SK-N-SH (cell line): ENCODE measurements at regions not wholly inside any gene's neighbourhood (a gene's known extent, or its start where the extent isn't known, plus 50 kb on each side); places are given as distances from the start of the nearest gene placed in this dataset.

Source experiments
- CTCF ChIA-PET: fragments of 300-600, 350-600 bp; formaldehyde crosslinking; extraction: SDS; loops from one replicate; lab custom pipeline; 2021; lab: Yijun Ruan, JAX
- POLR2A ChIA-PET: fragments of 350-600 bp; sonication (Branson Sonifier 250); formaldehyde crosslinking; extraction: SDS; loops from one replicate; lab custom pipeline; 2020; ENCODE audit warnings: antibody characterized with exemption, inconsistent platforms; lab: Yijun Ruan, JAX
- DNase-seq: peaks from one replicate; pipeline ENCODE4 v3.0.0; 2012
- H2AFZ ChIP-seq: fragments of 200-600 bp; sonication (generic); 2 replicates; pipeline ENCODE4 v1.8.1; 2016; ENCODE audit warnings: antibody characterized with exemption, mild to moderate bottlenecking, low read depth
- H3F3A ChIP-seq: fragments of 200-600 bp; sonication (generic); replicated peaks from 2 replicates; pipeline ENCODE3; 2016; ENCODE audit warnings: antibody characterized with exemption, mild to moderate bottlenecking; ENCODE audit not compliant: insufficient read depth
- H3K27ac ChIP-seq, 2 experiments: fragments of 200-500 bp in 1 of 2; fragments of 200-600 bp in 1 of 2; sonication (Bioruptor generic) in 1 of 2; sonication (generic), shearing (Covaris generic) in 1 of 2; 2 replicates each; pipeline versions ENCODE4 v1.5.1 to v1.6.1; 2014 to 2016; ENCODE audit warnings: low read depth in 2 of 2, inconsistent platforms in 1 of 2, low read length in 1 of 2, mild to moderate bottlenecking in 1 of 2, mixed read lengths in 1 of 2
- H3K27me3 ChIP-seq: fragments of 200-600 bp; sonication (generic), shearing (Covaris generic); 2 replicates; pipeline ENCODE4 v1.6.1; 2016; ENCODE audit warnings: mixed run types; ENCODE audit not compliant: insufficient read depth
- H3K36me3 ChIP-seq, 2 experiments: fragments of 200-500 bp in 1 of 2; fragments of 200-600 bp in 1 of 2; sonication (Bioruptor generic) in 1 of 2; sonication (generic) in 1 of 2; replicated peaks in 1 of 2; 2 replicates each; pipeline versions ENCODE3 to v1.5.1; 2014 to 2016; ENCODE audit warnings: low read length in 1 of 2, mild to moderate bottlenecking in 1 of 2; ENCODE audit not compliant: insufficient read depth in 2 of 2, control insufficient read depth in 1 of 2
- H3K4me1 ChIP-seq, 2 experiments: fragments of 200-500 bp in 1 of 2; fragments of 200-600 bp in 1 of 2; sonication (Bioruptor generic) in 1 of 2; sonication (generic), shearing (Covaris generic) in 1 of 2; 2 replicates each; pipeline versions ENCODE4 v1.5.1 to v1.6.1; 2014 to 2016; ENCODE audit warnings: low read depth in 1 of 2, low read length in 1 of 2, mixed run types in 1 of 2; ENCODE audit not compliant: insufficient read depth in 2 of 2, control insufficient read depth in 1 of 2
- H3K4me2 ChIP-seq: fragments of 200-600 bp; sonication (generic), shearing (Covaris generic); 2 replicates; pipeline ENCODE4 v1.6.1; 2017; ENCODE audit warnings: mixed run types
- H3K4me3 ChIP-seq, 2 experiments: fragments of 200-500 bp in 1 of 2; fragments of 200-600 bp in 1 of 2; sonication (Bioruptor generic) in 1 of 2; sonication (generic), shearing (Covaris generic) in 1 of 2; 2 replicates each; pipeline versions ENCODE4 v1.5.1 to v1.8.1; 2014 to 2016; ENCODE audit warnings: low read depth in 2 of 2, inconsistent platforms in 1 of 2, low read length in 1 of 2, mild to moderate bottlenecking in 1 of 2, mixed read lengths in 1 of 2, moderate library complexity in 1 of 2
- H3K79me2 ChIP-seq: fragments of 200-600 bp; sonication (generic); 2 replicates; pipeline ENCODE4 v1.8.1; 2017; ENCODE audit warnings: mild to moderate bottlenecking; ENCODE audit not compliant: insufficient read depth
- H3K9ac ChIP-seq: fragments of 200-600 bp; sonication (generic); 2 replicates; pipeline ENCODE4 v1.6.1; 2017; ENCODE audit warnings: mixed run types
- H3K9me2 ChIP-seq: fragments of 200-600 bp; sonication (generic); 2 replicates; pipeline ENCODE4 v1.6.1; 2017; ENCODE audit warnings: mixed run types
- H3K9me3 ChIP-seq: fragments of 200-600 bp; sonication (generic); 2 replicates; pipeline ENCODE4 v1.6.1; 2017; ENCODE audit warnings: mixed run types, mild to moderate bottlenecking, moderate library complexity
- H4K20me1 ChIP-seq: fragments of 200-600 bp; sonication (generic); 2 replicates; pipeline ENCODE4 v1.6.1; 2017; ENCODE audit warnings: mild to moderate bottlenecking, mixed run types; ENCODE audit not compliant: insufficient read depth
- CHD2 ChIP-seq: fragments of 150-350 bp; IDR thresholded peaks from 2 replicates; pipeline ENCODE4 v1.6.1; 2018; ENCODE audit warnings: low read length; ENCODE audit not compliant: partially characterized antibody
- CTCF ChIP-seq: fragments of 200-600 bp; sonication (generic); IDR thresholded peaks from 2 replicates; pipeline ENCODE4 v1.6.1; 2017; ENCODE audit warnings: antibody characterized with exemption, mild to moderate bottlenecking, moderate library complexity
- EP300 ChIP-seq, 2 experiments: IDR thresholded peaks; 2 replicates each; pipeline versions ENCODE4 v1.4.0 to v1.6.1; 2012; ENCODE audit warnings: borderline replicate concordance in 1 of 2, low read depth in 1 of 2, low read length in 1 of 2
- FOSL2 ChIP-seq: IDR thresholded peaks from 2 replicates; pipeline ENCODE4 v1.4.0; 2012; ENCODE audit warnings: low read depth, mild to moderate bottlenecking, moderate library complexity, borderline replicate concordance
- FOXJ3 ChIP-seq: sonication (generic); formaldehyde crosslinking; IDR thresholded peaks from 2 replicates; pipeline ENCODE4 v1.5.1; 2020; ENCODE audit warnings: mild to moderate bottlenecking, missing genetic modification reagents
- GATA2 ChIP-seq: sonication (generic); formaldehyde crosslinking; IDR thresholded peaks from 2 replicates; pipeline ENCODE4 v1.5.0; 2020; ENCODE audit warnings: mild to moderate bottlenecking, missing genetic modification reagents
- IRF3 ChIP-seq: fragments of 150-350 bp; IDR thresholded peaks from 2 replicates; pipeline ENCODE4 v1.6.1; 2016; ENCODE audit warnings: mild to moderate bottlenecking, low read depth, low read length
- JUND ChIP-seq: IDR thresholded peaks from 2 replicates; pipeline ENCODE4 v1.4.0; 2012
- MAX ChIP-seq: IDR thresholded peaks from 2 replicates; pipeline ENCODE4 v1.4.0; 2012; ENCODE audit warnings: low read depth
- NRF1 ChIP-seq: IDR thresholded peaks from 2 replicates; pipeline ENCODE4 v1.6.1; 2012; ENCODE audit warnings: low read depth, mild to moderate bottlenecking, low read length
- POLR2AphosphoS5 ChIP-seq: IDR thresholded peaks from 2 replicates; pipeline ENCODE4 v1.6.1; 2012; ENCODE audit warnings: low read depth, low read length
- RCOR1 ChIP-seq: fragments of 150-350 bp; IDR thresholded peaks from 2 replicates; pipeline ENCODE4 v1.6.1; 2017; ENCODE audit warnings: antibody characterized with exemption, low read length
- REST ChIP-seq: IDR thresholded peaks from 2 replicates; pipeline ENCODE4 v1.6.1; 2012; ENCODE audit warnings: mild to moderate bottlenecking, low read depth, low read length, moderate library complexity
- RXRA ChIP-seq: IDR thresholded peaks from 2 replicates; pipeline ENCODE4 v1.4.0; 2012; ENCODE audit warnings: low read depth, mild to moderate bottlenecking, borderline replicate concordance
- SIN3A ChIP-seq: IDR thresholded peaks from 2 replicates; pipeline ENCODE4 v1.6.1; 2012; ENCODE audit warnings: low read depth, mild to moderate bottlenecking, low read length, moderate library complexity, borderline replicate concordance
- TCF12 ChIP-seq: IDR thresholded peaks from 2 replicates; pipeline ENCODE4 v1.4.0; 2012
- TEAD4 ChIP-seq: IDR thresholded peaks from 2 replicates; pipeline ENCODE4 v1.4.0; 2012; ENCODE audit warnings: mild to moderate bottlenecking, borderline replicate concordance; ENCODE audit not compliant: insufficient read depth
- USF1 ChIP-seq: IDR thresholded peaks from 2 replicates; pipeline ENCODE4 v1.4.0; 2012; ENCODE audit warnings: low read depth, borderline replicate concordance
- WGBS: methylation state at CpG from one replicate; pipeline ENCODE4 v1.1.6; 2017; ENCODE audit warnings: low lambda C conversion rate; 5-methylcytosine and 5-hydroxymethylcytosine counted together

- CTCF ChIA-PET: no interaction called here
Measured at GRCh38 chr6:24009319-24009718, 116.7 kb upstream of the NRSN1 start.

More at GRCh38 chr6:24009319-24009718, 116.7 kb upstream of the NRSN1 start:
- TF ChIP-seq FOXJ3 (CRISPR knock-in tag) (no peak), CTCF (no peak), GATA2 (CRISPR knock-in tag) (no peak), TCF12 (no peak), USF1 (no peak), SIN3A (no peak), FOSL2 (no peak), MAX (no peak), TEAD4 (no peak), RCOR1 (no peak), EP300 (IDR thresholded peaks at IDR 0.05; ENCODE audit: borderline replicate concordance in 1 of 2, low read depth in 1 of 2, low read length in 1 of 2) (no peak), JUND (no peak), REST (no peak), IRF3 (no peak), CHD2 (no peak), NRF1 (no peak), POLR2AphosphoS5 (no peak), RXRA (no peak)
- Histone ChIP-seq H3K27ac (no peak overlapping the region), H3K4me1 (no peaks in the 10 kb centered on the region), H3K4me2 (no peak overlapping the region), H3K36me3 (no peaks in the 10 kb centered on the region), H3K27me3 (no peaks in the 10 kb centered on the region), H3F3A (no peaks in the 10 kb centered on the region), H3K9me3 (no peaks in the 10 kb centered on the region), H3K9ac (no peak overlapping the region), H3K79me2 (no peaks in the 10 kb centered on the region), H2AFZ (no peak overlapping the region), H4K20me1 (no peaks in the 10 kb centered on the region), H3K4me3 (no peak overlapping the region), H3K9me2 (no peaks in the 10 kb centered on the region)
- WGBS: 38% methylated on average over 4 of the region's 4 CpGs
- POLR2A ChIA-PET: no interaction called here
- DNase-seq: peak; percentile 2
